Right cardiac atrium (tissue), 5 donors: ENCODE measurements at regions not wholly inside any gene's neighbourhood (a gene's known extent, or its start where the extent isn't known, plus 50 kb on each side); places are given as distances from the start of the nearest gene placed in this dataset.

Experiments
- ATAC-seq, 2 donors: fragments of 200-7000 bp; cut with Tn5 transposase; one replicate each; pipeline versions ENCODE4 v1.8.0 to v1.9.1; 2020; ENCODE audit warnings: moderate library complexity in 2 of 2, mild to moderate bottlenecking in 1 of 2
- DNase-seq, 3 donors: peaks; one replicate each; pipeline ENCODE4 v3.0.0-alpha.2; 2020
- H3K27ac ChIP-seq: one replicate; pipeline ENCODE4 v1.5.1; 2013; ENCODE audit warnings: mild to moderate bottlenecking, low read length, control low read depth, moderate library complexity
- H3K27me3 ChIP-seq: one replicate; pipeline ENCODE4 v1.6.1; 2013; ENCODE audit not compliant: control insufficient read depth, insufficient read depth
- H3K4me1 ChIP-seq: one replicate; pipeline ENCODE4 v1.6.1; 2013; ENCODE audit warnings: low read length; ENCODE audit not compliant: control insufficient read depth, insufficient read depth
- H3K4me3 ChIP-seq: one replicate; pipeline ENCODE4 v1.5.1; 2013; ENCODE audit warnings: low read length, control low read depth
- H3K9me3 ChIP-seq: one replicate; pipeline ENCODE4 v1.6.1; 2013; ENCODE audit warnings: low read length; ENCODE audit not compliant: control insufficient read depth
- WGBS: extraction: QIAGEN DNeasy Blood & Tissue Kit; methylation state at CpG from one replicate; pipeline ENCODE4 v1.1.7; 2013; 5-methylcytosine and 5-hydroxymethylcytosine counted together
- intact Hi-C, 4 donors: fragments of 100-400 bp; cut with DNase I; formaldehyde crosslinking; loops; one replicate each; pipeline versions ENCODE4 v1.11.0 to v1.14.0; 2022 to 2023
- donor health status: healthy with polysubstance abuse.
- donor health status: DM: no; HTN: yes; CAD: no.
- donor health status: DM: no; HTN: no; CAD: no.
- donor health status: DM: no; HTN: yes; CAD: no; lungs with severe emphysema.
- donor health status: DM: yes; HTN: yes; CAD: no.

GRCh38 chr10:107834706-107835105, 670.2 kb upstream of the SORCS1 start:
- intact Hi-C loops: no loop called here
- Histone ChIP-seq H3K4me1 (no peaks in the 10 kb centered on the region), H3K27ac (no peak overlapping the region), H3K4me3 (no peak overlapping the region), H3K9me3 (no peaks in the 10 kb centered on the region), H3K27me3 (no peaks in the 10 kb centered on the region)
- WGBS: 80% methylated on average over 1 of the region's 1 CpG
- no peak for ATAC-seq
- DNase-seq: no peak

- H3K27ac ChIP-seq: no peak overlapping the region
- 86% methylated on average over 2 of the region's 2 CpGs for WGBS
- H3K9me3 ChIP-seq: no peaks in the 10 kb centered on the region
- no peak overlapping the region for H3K4me3 ChIP-seq
- DNase-seq: no peak
- ATAC-seq: no peak
- intact Hi-C loops: no loop called here
- no peaks in the 10 kb centered on the region for H3K27me3 ChIP-seq
- no peaks in the 10 kb centered on the region for H3K4me1 ChIP-seq
These were observed 667.3 kb upstream of the SORCS1 start for GRCh38 chr10:107831772-107832171.

DNA sequence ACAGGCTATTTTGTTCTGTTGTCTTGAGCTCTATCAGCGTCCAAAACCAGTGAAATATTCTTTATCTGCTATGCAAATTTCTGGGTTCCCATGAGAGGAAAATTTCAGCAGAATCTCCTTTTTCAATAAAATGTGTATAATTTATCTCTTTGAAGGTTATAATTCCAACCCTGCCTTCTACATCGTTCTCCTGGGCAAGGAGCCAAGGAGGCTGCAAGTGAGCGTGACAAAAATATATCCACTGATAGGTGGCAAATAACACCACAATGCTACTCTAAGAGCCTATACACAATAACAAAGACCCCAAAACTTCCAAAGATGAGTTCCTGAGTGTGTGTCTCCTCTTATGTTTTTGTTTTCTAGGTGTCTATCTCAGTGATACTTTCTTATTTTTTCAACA, 664.7 kb upstream of the SORCS1 start:
- no peak for DNase-seq
- intact Hi-C loops: no loop called here
- no peak overlapping the region for H3K27ac ChIP-seq
- no peak for ATAC-seq
- H3K4me3 ChIP-seq: no peak overlapping the region
- H3K27me3 ChIP-seq: no peaks in the 10 kb centered on the region
- no peaks in the 10 kb centered on the region for H3K4me1 ChIP-seq
- no peaks in the 10 kb centered on the region for H3K9me3 ChIP-seq
- 28% methylated on average over 3 of the region's 3 CpGs for WGBS

- WGBS: 37% methylated on average over 4 of the region's 4 CpGs
- Histone ChIP-seq H3K27ac (no peak overlapping the region), H3K4me1 (no peaks in the 10 kb centered on the region), H3K27me3 (no peaks in the 10 kb centered on the region), H3K9me3 (no peaks in the 10 kb centered on the region), H3K4me3 (no peak overlapping the region)
- DNase-seq (peak; percentile 11 to 46 (median 13)), ATAC-seq (peak in 1 of 2 donors; percentile 55)
- intact Hi-C loops: no loop called here
These were observed 661.7 kb upstream of the SORCS1 start for GRCh38 chr10:107826171-107826570.

GRCh38 chr10:107814865-107815487, 650.5 kb upstream of the SORCS1 start:
- peak; percentile 22 to 67 (median 31) for DNase-seq
- ATAC-seq: peak; percentile 69 to 72
- Histone ChIP-seq H3K27me3 (no peaks in the 10 kb centered on the region), H3K4me3 (no peak overlapping the region), H3K9me3 (no peaks in the 10 kb centered on the region), H3K27ac (no peak overlapping the region), H3K4me1 (no peaks in the 10 kb centered on the region)
- intact Hi-C loops: loop anchor here (5.0 to 10.0 kb wide), 4 partner anchors 398 to 1108 kb away; no protein-coding TSS in a partner anchor
- WGBS: 41% methylated on average over 6 of the region's 6 CpGs

DNA sequence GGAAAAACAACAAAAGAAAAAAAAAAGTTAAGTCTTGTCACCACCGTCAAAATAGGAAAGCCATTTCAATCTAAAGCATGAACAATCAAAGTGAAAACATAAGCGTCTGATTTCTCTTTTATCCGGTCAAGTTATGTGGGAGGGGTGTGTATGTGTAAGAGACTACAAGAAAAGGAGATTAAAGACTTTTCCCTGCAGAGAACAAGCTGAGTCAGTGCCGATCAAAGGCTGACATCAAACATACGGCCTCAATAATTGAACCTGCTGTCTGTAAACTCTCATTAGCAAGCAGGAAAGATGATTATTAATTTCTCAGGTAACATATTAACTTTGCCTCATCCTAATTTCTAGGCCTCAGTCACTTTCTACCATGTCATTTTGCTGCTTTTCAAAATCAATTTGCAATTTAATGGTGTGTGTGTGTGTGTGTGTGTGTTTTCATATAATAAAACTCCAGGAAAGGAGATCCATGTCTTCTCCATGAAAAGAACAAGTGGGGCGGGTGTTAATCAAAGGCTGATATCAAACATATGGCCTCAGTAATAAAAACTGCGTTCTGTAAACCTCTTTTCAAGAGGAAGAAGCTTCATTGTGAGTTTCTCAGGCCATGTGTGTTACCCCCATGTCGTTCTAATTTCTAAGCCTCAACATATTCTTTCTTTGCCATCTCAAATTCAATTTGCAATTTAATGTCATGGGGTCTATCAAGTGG, 649.1 kb upstream of the SORCS1 start:
- DNase-seq (no peak), ATAC-seq (no peak)
- 65% methylated on average over 8 of the region's 8 CpGs for WGBS
- Histone ChIP-seq H3K27me3 (no peaks in the 10 kb centered on the region), H3K27ac (no peak overlapping the region), H3K9me3 (no peaks in the 10 kb centered on the region), H3K4me1 (no peaks in the 10 kb centered on the region), H3K4me3 (no peak overlapping the region)
- intact Hi-C loops: loop anchor here in 3 of 4 donors (5.0 to 10.0 kb wide), 3 partner anchors 396 to 1106 kb away; no protein-coding TSS in a partner anchor

GRCh38 chr10:107809889-107810288, 645.4 kb upstream of the SORCS1 start:
- Histone ChIP-seq H3K27ac (no peak overlapping the region), H3K4me3 (no peak overlapping the region), H3K9me3 (no peaks in the 10 kb centered on the region), H3K27me3 (no peaks in the 10 kb centered on the region), H3K4me1 (no peaks in the 10 kb centered on the region)
- 83% methylated on average over 2 of the region's 2 CpGs for WGBS
- ATAC-seq (no peak), DNase-seq (no peak)
- intact Hi-C loops: loop anchor here in 3 of 4 donors (5.0 to 10.0 kb wide), 3 partner anchors 393 to 1103 kb away; no protein-coding TSS in a partner anchor

DNA sequence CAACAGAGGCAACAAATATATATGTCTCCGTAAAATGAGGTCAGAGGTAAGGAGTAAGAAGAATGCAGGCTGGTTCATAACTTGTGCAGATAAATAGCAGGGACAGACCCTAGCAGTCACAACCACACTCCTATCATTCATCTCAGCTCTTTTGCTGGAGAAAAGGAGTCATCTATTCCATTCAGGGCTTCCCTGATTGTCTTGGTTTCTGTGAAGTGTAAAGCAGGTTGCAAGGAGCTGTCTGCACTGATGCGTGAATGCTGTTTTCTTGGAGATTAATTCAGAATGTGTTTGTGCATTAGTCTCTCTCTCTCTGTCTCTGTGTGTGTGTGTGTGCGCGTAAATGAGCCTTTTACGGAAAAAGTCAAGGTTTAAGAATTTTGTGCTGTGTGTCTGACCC, 643.3 kb upstream of the SORCS1 start:
- Histone ChIP-seq H3K4me3 (no peak overlapping the region), H3K27me3 (no peaks in the 10 kb centered on the region), H3K9me3 (no peaks in the 10 kb centered on the region), H3K27ac (no peak overlapping the region), H3K4me1 (no peaks in the 10 kb centered on the region)
- ATAC-seq (no peak), DNase-seq (no peak)
- intact Hi-C loops: no loop called here
- 88% methylated on average over 5 of the region's 5 CpGs for WGBS

- no peaks in the 10 kb centered on the region for H3K9me3 ChIP-seq
- intact Hi-C loops: no loop called here
- no peak overlapping the region for H3K4me3 ChIP-seq
- ATAC-seq (no peak), DNase-seq (no peak)
- no peak overlapping the region for H3K27ac ChIP-seq
- H3K27me3 ChIP-seq: no peaks in the 10 kb centered on the region
- 92% methylated on average over 1 of the region's 1 CpG for WGBS
- H3K4me1 ChIP-seq: no peaks in the 10 kb centered on the region
These were observed 641.5 kb upstream of the SORCS1 start for GRCh38 chr10:107806026-107806425.

- no peak overlapping the region for H3K4me3 ChIP-seq
- no peaks in the 10 kb centered on the region for H3K4me1 ChIP-seq
- DNase-seq (no peak), ATAC-seq (no peak)
- intact Hi-C loops: no loop called here
- H3K9me3 ChIP-seq: no peaks in the 10 kb centered on the region
- WGBS: 46% methylated on average over 4 of the region's 4 CpGs
- no peak overlapping the region for H3K27ac ChIP-seq
- H3K27me3 ChIP-seq: no peaks in the 10 kb centered on the region
These were observed 639.0 kb upstream of the SORCS1 start for GRCh38 chr10:107803546-107803945.

GRCh38 chr10:107800061-107800460, 635.6 kb upstream of the SORCS1 start:
- no peak for ATAC-seq
- Histone ChIP-seq H3K27ac (no peak overlapping the region), H3K9me3 (no peaks in the 10 kb centered on the region), H3K4me3 (no peak overlapping the region), H3K4me1 (no peaks in the 10 kb centered on the region), H3K27me3 (no peaks in the 10 kb centered on the region)
- no peak for DNase-seq
- intact Hi-C loops: no loop called here
- 76% methylated on average over 1 of the region's 1 CpG for WGBS
